Osteocyte (in vitro differentiated cells): ENCODE measurements at regions not wholly inside any gene's neighbourhood (a gene's known extent, or its start where the extent isn't known, plus 50 kb on each side); places are given as distances from the start of the nearest gene placed in this dataset.

Source experiments
- DNase-seq: peaks from one replicate; pipeline ENCODE4 v3.0.0; 2021; ENCODE audit warnings: mixed read lengths; ENCODE audit not compliant: unreplicated experiment; ENCODE audit errors: extremely low spot score
- H3K27ac Mint-ChIP-seq: one replicate; pipeline ENCODE4 v1.8.0; 2021; ENCODE audit warnings: mild to moderate bottlenecking, mixed read lengths; ENCODE audit not compliant: unreplicated experiment
- H3K27me3 Mint-ChIP-seq: one replicate; pipeline ENCODE4 v1.8.0; 2021; ENCODE audit warnings: mixed read lengths; ENCODE audit not compliant: unreplicated experiment
- H3K36me3 Mint-ChIP-seq: one replicate; pipeline ENCODE4 v1.8.0; 2021; ENCODE audit warnings: mixed read lengths; ENCODE audit not compliant: unreplicated experiment
- H3K4me1 Mint-ChIP-seq: one replicate; pipeline ENCODE4 v1.8.0; 2021; ENCODE audit warnings: mixed read lengths; ENCODE audit not compliant: unreplicated experiment
- H3K4me3 Mint-ChIP-seq: one replicate; pipeline ENCODE4 v1.8.0; 2021; ENCODE audit warnings: mild to moderate bottlenecking, moderate library complexity, mixed read lengths; ENCODE audit not compliant: unreplicated experiment
- H3K9me3 Mint-ChIP-seq: one replicate; pipeline ENCODE4 v1.8.0; 2021; ENCODE audit warnings: mixed read lengths; ENCODE audit not compliant: unreplicated experiment
- TF ChIP-seq, protein P1 (sequence below): fragments of 200-600 bp; sonication (generic); IDR thresholded peaks from 2 replicates; pipeline ENCODE4 v1.5.0; 2021; ENCODE audit warnings: antibody characterized with exemption, mild to moderate bottlenecking, moderate library complexity

DNA sequence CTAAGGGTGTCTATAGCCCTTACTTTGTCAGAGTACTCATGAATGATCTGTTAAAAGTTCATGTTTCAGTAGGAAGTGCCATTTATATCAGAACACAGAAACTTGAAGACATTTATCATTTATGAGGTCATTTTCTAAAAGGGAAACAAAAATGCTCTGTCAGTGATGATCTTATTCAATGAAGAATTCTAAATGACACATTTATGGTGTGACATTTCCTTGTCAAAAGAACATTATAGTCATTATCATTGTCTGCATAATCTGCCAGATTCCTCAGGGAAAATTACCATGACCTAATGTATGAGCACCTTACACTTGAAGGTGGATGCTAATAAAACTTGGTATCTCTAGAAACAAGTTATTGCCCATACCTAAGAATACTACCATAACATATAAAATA is 853.8 kb upstream of the SLITRK6 start:
- Mint-ChIP-seq H3K36me3 (no peaks in the 10 kb centered on the region), H3K27ac (no peak overlapping the region), H3K4me3 (no peak overlapping the region), H3K4me1 (no peaks in the 10 kb centered on the region), H3K27me3 (no peaks in the 10 kb centered on the region), H3K9me3 (peaks cover 7% of the 10 kb centered on the region)
- TF ChIP-seq, protein P1, sequence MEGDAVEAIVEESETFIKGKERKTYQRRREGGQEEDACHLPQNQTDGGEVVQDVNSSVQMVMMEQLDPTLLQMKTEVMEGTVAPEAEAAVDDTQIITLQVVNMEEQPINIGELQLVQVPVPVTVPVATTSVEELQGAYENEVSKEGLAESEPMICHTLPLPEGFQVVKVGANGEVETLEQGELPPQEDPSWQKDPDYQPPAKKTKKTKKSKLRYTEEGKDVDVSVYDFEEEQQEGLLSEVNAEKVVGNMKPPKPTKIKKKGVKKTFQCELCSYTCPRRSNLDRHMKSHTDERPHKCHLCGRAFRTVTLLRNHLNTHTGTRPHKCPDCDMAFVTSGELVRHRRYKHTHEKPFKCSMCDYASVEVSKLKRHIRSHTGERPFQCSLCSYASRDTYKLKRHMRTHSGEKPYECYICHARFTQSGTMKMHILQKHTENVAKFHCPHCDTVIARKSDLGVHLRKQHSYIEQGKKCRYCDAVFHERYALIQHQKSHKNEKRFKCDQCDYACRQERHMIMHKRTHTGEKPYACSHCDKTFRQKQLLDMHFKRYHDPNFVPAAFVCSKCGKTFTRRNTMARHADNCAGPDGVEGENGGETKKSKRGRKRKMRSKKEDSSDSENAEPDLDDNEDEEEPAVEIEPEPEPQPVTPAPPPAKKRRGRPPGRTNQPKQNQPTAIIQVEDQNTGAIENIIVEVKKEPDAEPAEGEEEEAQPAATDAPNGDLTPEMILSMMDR: no peak
- no peak for DNase-seq

- no peak for DNase-seq
- H3K27me3 Mint-ChIP-seq: no peaks in the 10 kb centered on the region
- TF ChIP-seq, protein P1: no peak
- no peak overlapping the region for H3K27ac Mint-ChIP-seq
- H3K36me3 Mint-ChIP-seq: no peaks in the 10 kb centered on the region
- H3K9me3 Mint-ChIP-seq: peaks cover 4% of the 10 kb centered on the region
- no peak overlapping the region for H3K4me3 Mint-ChIP-seq
- H3K4me1 Mint-ChIP-seq: no peaks in the 10 kb centered on the region
Observed at GRCh38 chr13:86655561-86655960, 856.3 kb upstream of the SLITRK6 start.

- peaks cover 8% of the 10 kb centered on the region for H3K9me3 Mint-ChIP-seq
- H3K4me3 Mint-ChIP-seq: no peak overlapping the region
- TF ChIP-seq, protein P1: no peak
- no peak for DNase-seq
- no peaks in the 10 kb centered on the region for H3K4me1 Mint-ChIP-seq
- H3K27ac Mint-ChIP-seq: no peak overlapping the region
- no peaks in the 10 kb centered on the region for H3K27me3 Mint-ChIP-seq
- H3K36me3 Mint-ChIP-seq: no peaks in the 10 kb centered on the region
Observed at GRCh38 chr13:86660090-86660489, 860.9 kb upstream of the SLITRK6 start.

DNA sequence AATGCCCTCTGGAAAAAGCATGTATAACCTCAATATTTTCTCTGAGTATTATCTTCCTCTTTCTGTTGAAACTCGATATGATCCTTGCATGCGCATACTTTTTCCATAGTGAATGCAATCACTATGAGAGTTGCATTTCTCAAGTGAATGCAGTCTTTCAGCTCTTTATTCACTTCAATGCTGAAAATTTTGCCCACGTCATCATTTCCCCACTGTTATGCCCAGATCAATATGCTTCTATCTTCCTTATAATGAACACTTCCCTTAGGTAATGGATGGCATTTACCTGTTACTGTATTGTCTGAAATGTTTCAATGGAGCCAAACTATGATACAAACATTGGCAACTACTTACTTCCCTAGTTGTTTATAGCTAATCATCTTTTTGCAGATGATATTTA is 866.6 kb upstream of the SLITRK6 start:
- Mint-ChIP-seq H3K9me3 (peaks cover 10% of the 10 kb centered on the region), H3K36me3 (no peaks in the 10 kb centered on the region), H3K27me3 (no peaks in the 10 kb centered on the region), H3K4me1 (no peaks in the 10 kb centered on the region), H3K4me3 (no peak overlapping the region), H3K27ac (no peak overlapping the region)
- TF ChIP-seq, protein P1: no peak
- no peak for DNase-seq

DNA sequence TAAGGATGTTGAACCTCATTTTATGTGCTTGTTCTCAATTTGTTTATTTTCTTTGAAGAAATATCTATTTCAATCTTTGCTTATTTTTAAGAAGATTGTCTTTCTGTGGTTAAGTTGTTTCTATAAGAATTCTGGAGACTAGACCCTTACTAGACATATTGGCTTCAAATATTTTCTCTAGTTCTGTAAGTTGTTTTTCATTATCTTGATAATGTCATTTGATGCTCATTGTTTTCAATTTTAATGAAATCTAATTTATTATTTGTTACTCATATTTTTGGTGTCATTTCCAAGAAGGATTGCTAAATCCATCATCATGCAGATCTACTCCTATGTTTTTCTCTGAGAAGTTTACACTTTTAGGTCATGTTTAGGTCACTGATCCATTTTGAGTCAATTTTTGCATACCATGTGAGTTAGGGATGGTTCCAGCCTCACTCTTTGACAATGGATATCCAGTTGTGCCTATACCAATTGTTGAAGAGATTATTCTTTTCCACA is 874.8 kb upstream of the SLITRK6 start:
- Mint-ChIP-seq H3K4me3 (no peak overlapping the region), H3K4me1 (no peaks in the 10 kb centered on the region), H3K27me3 (no peaks in the 10 kb centered on the region), H3K36me3 (no peaks in the 10 kb centered on the region), H3K27ac (no peak overlapping the region), H3K9me3 (peaks cover 5% of the 10 kb centered on the region)
- no peak for DNase-seq
- TF ChIP-seq, protein P1: no peak
